H1 (cell line): ENCODE measurements at regions not wholly inside any gene's neighbourhood (a gene's known extent, or its start where the extent isn't known, plus 50 kb on each side); places are given as distances from the start of the nearest gene placed in this dataset.

Experiments
- CTCF ChIA-PET: fragments of 300-600 bp; sonication (Branson Sonifier 250); formaldehyde crosslinking; loops from one replicate; lab custom pipeline; 2021; ENCODE audit not compliant: partially characterized antibody; lab: Charles Lee
- POLR2A ChIA-PET: fragments of 300-600 bp; sonication (Branson Sonifier 250); formaldehyde crosslinking; loops from one replicate; lab custom pipeline; 2021; ENCODE audit warnings: inconsistent platforms; ENCODE audit not compliant: partially characterized antibody; lab: Charles Lee
- DNase-seq, 2 experiments: peaks; one replicate each; pipeline versions ENCODE4 v3.0.0 to v3.0.0-alpha.2; 2010 to 2022; ENCODE audit warnings: low spot score in 2 of 2, low read depth in 1 of 2, mixed read lengths in 1 of 2
- FAIRE-seq: peaks from 2 replicates; lab custom pipeline; 2011; peaks lifted over from hg19 to GRCh38; lab: Jason Lieb, UNC
- H2AFZ ChIP-seq: 2 replicates; pipeline ENCODE4 v1.8.1; 2012; ENCODE audit warnings: low read length, inconsistent platforms
- H2AK5ac ChIP-seq: 2 replicates; pipeline ENCODE4 v1.6.1; 2013; ENCODE audit warnings: low read depth, low read length
- H2BK120ac ChIP-seq: replicated peaks from 2 replicates; pipeline ENCODE3; 2013; ENCODE audit warnings: low read depth, low read length, inconsistent platforms
- H2BK12ac ChIP-seq: 2 replicates; pipeline ENCODE4 v1.6.1; 2013; ENCODE audit warnings: low read depth, low read length
- H2BK15ac ChIP-seq: 2 replicates; pipeline ENCODE4 v1.6.1; 2013; ENCODE audit warnings: low read length
- H2BK20ac ChIP-seq: 2 replicates; pipeline ENCODE4 v1.6.1; 2013; ENCODE audit warnings: low read length
- H2BK5ac ChIP-seq: 2 replicates; pipeline ENCODE4 v1.6.1; 2013; ENCODE audit warnings: low read depth, low read length
- H3K14ac ChIP-seq: 2 replicates; pipeline ENCODE4 v1.6.1; 2013; ENCODE audit warnings: inconsistent platforms; ENCODE audit not compliant: insufficient read length
- H3K18ac ChIP-seq: 2 replicates; pipeline ENCODE4 v1.6.1; 2013; ENCODE audit warnings: low read length; ENCODE audit errors: extremely low read depth
- H3K23ac ChIP-seq: 2 replicates; pipeline ENCODE4 v1.6.1; 2013; ENCODE audit warnings: inconsistent platforms; ENCODE audit not compliant: insufficient read length
- H3K23me2 ChIP-seq: 2 replicates; pipeline ENCODE4 v1.6.1; 2013; ENCODE audit warnings: low read depth, low read length
- H3K27ac ChIP-seq: 2 replicates; pipeline ENCODE4 v1.6.1; 2011; ENCODE audit warnings: low read depth, low read length, inconsistent platforms
- H3K27me3 ChIP-seq, 4 experiments: replicated peaks in 1 of 4; 1 replicate in 1 of 4; 2 replicates in 3 of 4; pipeline versions ENCODE4 v1.6.1 to v1.8.1; 2011 to 2013; ENCODE audit warnings: low read length in 3 of 4, mild to moderate bottlenecking in 3 of 4, inconsistent platforms in 2 of 4, mixed read lengths in 2 of 4, moderate library complexity in 1 of 4; ENCODE audit not compliant: control insufficient read depth in 3 of 4, insufficient read depth in 3 of 4; ENCODE audit errors: extremely low read depth in 1 of 4
- H3K36me3 ChIP-seq, 4 experiments: 2 replicates each; pipeline versions ENCODE4 v1.6.1 to v1.8.1; 2011 to 2013; ENCODE audit warnings: mild to moderate bottlenecking in 4 of 4, low read length in 3 of 4, moderate library complexity in 2 of 4, control low read depth in 1 of 4, inconsistent platforms in 1 of 4; ENCODE audit not compliant: insufficient read depth in 4 of 4, control insufficient read depth in 2 of 4
- H3K4ac ChIP-seq: replicated peaks from 2 replicates; pipeline ENCODE3; 2013; ENCODE audit warnings: low read length, low read depth, mixed read lengths, inconsistent platforms; ENCODE audit not compliant: insufficient read length
- H3K4me1 ChIP-seq, 4 experiments: replicated peaks in 1 of 4; 1 replicate in 1 of 4; 2 replicates in 3 of 4; pipeline versions ENCODE4 v1.6.1 to v1.8.1; 2011 to 2013; ENCODE audit warnings: low read length in 3 of 4, inconsistent platforms in 2 of 4, mixed read lengths in 1 of 4; ENCODE audit not compliant: insufficient read depth in 4 of 4, control insufficient read depth in 3 of 4
- H3K4me2 ChIP-seq, 2 experiments: 2 replicates each; pipeline versions ENCODE4 v1.6.1 to v1.8.1; 2011 to 2013; ENCODE audit warnings: low read depth in 2 of 2, low read length in 2 of 2, control low read depth in 1 of 2, inconsistent platforms in 1 of 2, mild to moderate bottlenecking in 1 of 2; ENCODE audit not compliant: insufficient read depth in 1 of 2
- H3K4me3 ChIP-seq, 4 experiments: fragments of 200-600, 300-600 bp in 1 of 4; sonication (generic), shearing (Covaris generic), sonication (Bioruptor Twin) in 1 of 4; 2 replicates each; pipeline versions ENCODE4 v1.5.1 to v1.8.1; 2011 to 2016; ENCODE audit warnings: low read length in 4 of 4, low read depth in 3 of 4, control low read depth in 2 of 4, inconsistent platforms in 2 of 4, mild to moderate bottlenecking in 2 of 4, mixed read lengths in 1 of 4, moderate library complexity in 1 of 4; ENCODE audit not compliant: insufficient read depth in 2 of 4; ENCODE audit errors: extremely low read depth in 1 of 4
- H3K56ac ChIP-seq: replicated peaks from 2 replicates; pipeline ENCODE3; 2013; ENCODE audit warnings: low read depth, mild to moderate bottlenecking, mixed read lengths, low read length, inconsistent platforms; ENCODE audit not compliant: insufficient read length
- H3K79me1 ChIP-seq: 2 replicates; pipeline ENCODE4 v1.6.1; 2013; ENCODE audit warnings: low read depth, low read length, control low read depth
- H3K79me2 ChIP-seq, 2 experiments: 2 replicates each; pipeline versions ENCODE4 v1.6.1 to v1.8.1; 2012 to 2013; ENCODE audit warnings: low read length in 2 of 2, mild to moderate bottlenecking in 2 of 2, inconsistent platforms in 1 of 2; ENCODE audit not compliant: insufficient read depth in 2 of 2, control insufficient read depth in 1 of 2
- H3K9ac ChIP-seq, 4 experiments: replicated peaks in 1 of 4; 1 replicate in 1 of 4; 2 replicates in 3 of 4; pipeline versions ENCODE4 v1.6.1 to v1.8.1; 2011 to 2013; ENCODE audit warnings: low read depth in 3 of 4, low read length in 3 of 4, control low read depth in 2 of 4, mild to moderate bottlenecking in 2 of 4, moderate library complexity in 2 of 4, inconsistent platforms in 1 of 4; ENCODE audit errors: extremely low read depth in 1 of 4
- H3K9me3 ChIP-seq, 2 experiments: 2 replicates each; pipeline versions ENCODE4 v1.6.1 to v1.8.1; 2012 to 2013; ENCODE audit warnings: mild to moderate bottlenecking in 2 of 2, moderate library complexity in 2 of 2, control low read depth in 1 of 2, inconsistent platforms in 1 of 2, low read depth in 1 of 2, low read length in 1 of 2, mixed read lengths in 1 of 2; ENCODE audit not compliant: insufficient read depth in 2 of 2
- H4K20me1 ChIP-seq, 2 experiments: replicated peaks in 1 of 2; 2 replicates each; pipeline versions ENCODE3 to v1.8.1; 2011 to 2013; ENCODE audit warnings: inconsistent platforms in 2 of 2, low read length in 2 of 2, mild to moderate bottlenecking in 1 of 2; ENCODE audit not compliant: insufficient read depth in 2 of 2, control insufficient read depth in 1 of 2
- H4K5ac ChIP-seq: 2 replicates; pipeline ENCODE4 v1.6.1; 2013; ENCODE audit warnings: low read length, low read depth, mixed read lengths, inconsistent platforms; ENCODE audit not compliant: insufficient read length
- H4K8ac ChIP-seq: 2 replicates; pipeline ENCODE4 v1.8.0; 2013; ENCODE audit warnings: mild to moderate bottlenecking, moderate library complexity, low read length, inconsistent platforms; ENCODE audit not compliant: insufficient read depth; ENCODE audit errors: extremely low read depth
- H4K91ac ChIP-seq: replicated peaks from 2 replicates; pipeline ENCODE3; 2013; ENCODE audit warnings: low read length, mixed read lengths, inconsistent platforms; ENCODE audit not compliant: insufficient read length
- CBX8 ChIP-seq: fragments of 300-800, 300-1000 bp; sonication (generic); IDR thresholded peaks from 2 replicates; pipeline ENCODE4 v1.7.1; 2016; ENCODE audit warnings: low read depth, low read length, borderline replicate concordance
- CHD2 ChIP-seq: IDR thresholded peaks from 2 replicates; pipeline ENCODE4 v1.6.1; 2012; ENCODE audit warnings: low read length, improper control_type of control experiment
- CTBP2 ChIP-seq: IDR thresholded peaks from 2 replicates; pipeline ENCODE4 v1.7.0; 2011; ENCODE audit warnings: borderline replicate concordance, mild to moderate bottlenecking, moderate library complexity, mixed read lengths, low read length; ENCODE audit not compliant: insufficient read depth, insufficient read length
- EZH2 ChIP-seq: fragments of 200-600 bp; sonication (generic); IDR thresholded peaks from 2 replicates; pipeline ENCODE4 v1.7.1; 2012; ENCODE audit warnings: low read depth, mild to moderate bottlenecking, moderate library complexity, low read length, inconsistent platforms; ENCODE audit not compliant: severe bottlenecking
- HDAC2 ChIP-seq, 2 experiments: fragments of 300-600 bp in 1 of 2; sonication (generic) in 1 of 2; IDR thresholded peaks; 2 replicates each; pipeline ENCODE4 v1.6.1; 2011 to 2012; ENCODE audit warnings: low read depth in 2 of 2, low read length in 2 of 2, mild to moderate bottlenecking in 2 of 2, moderate library complexity in 2 of 2, borderline replicate concordance in 1 of 2, inconsistent platforms in 1 of 2
- JUND ChIP-seq: IDR thresholded peaks from 2 replicates; pipeline ENCODE4 v1.6.1; 2011; ENCODE audit warnings: mild to moderate bottlenecking, improper control_type of control experiment, low read length
- KDM5A ChIP-seq: fragments of 200-600 bp; IDR thresholded peaks from 2 replicates; pipeline ENCODE4 v1.7.1; 2012; ENCODE audit warnings: mild to moderate bottlenecking, low read length, inconsistent platforms, mixed read lengths
- SIN3A ChIP-seq, 2 experiments: IDR thresholded peaks in 1 of 2; conservative IDR thresholded peaks in 1 of 2; 2 replicates each; pipeline ENCODE4 v1.6.1; 2011 to 2012; ENCODE audit warnings: low read length in 2 of 2, improper control_type of control experiment in 1 of 2, low read depth in 1 of 2, mild to moderate bottlenecking in 1 of 2
- SUZ12 ChIP-seq: fragments of 200-600 bp; sonication (generic); IDR thresholded peaks from 2 replicates; pipeline ENCODE4 v1.6.1; 2012; ENCODE audit warnings: mild to moderate bottlenecking, inconsistent platforms, low read length, moderate library complexity, mixed read lengths
- TAF7 ChIP-seq: optimal IDR thresholded peaks from 2 replicates; pipeline ENCODE3; 2011; ENCODE audit warnings: low read depth, mild to moderate bottlenecking, inconsistent platforms, low read length, moderate library complexity, borderline replicate concordance
- TBP ChIP-seq: IDR thresholded peaks from 2 replicates; pipeline ENCODE4 v1.6.1; 2011; ENCODE audit warnings: low read depth, low read length, improper control_type of control experiment
- USF2 ChIP-seq: IDR thresholded peaks from 2 replicates; pipeline ENCODE4 v1.6.1; 2011; ENCODE audit warnings: low read length, improper control_type of control experiment
- WGBS, 2 experiments: shearing (Covaris generic) in 1 of 2; methylation state at CpG; one replicate each; pipeline versions ENCODE4 v1.1.6 to v1.1.7; 2013 to 2015; ENCODE audit warnings: low lambda C conversion rate in 2 of 2, mixed read lengths in 2 of 2, inconsistent platforms in 1 of 2, low coverage in 1 of 2, missing lambda C conversion rate in 1 of 2; ENCODE audit not compliant: insufficient replicate concordance in 2 of 2, insufficient coverage in 1 of 2, insufficient read length in 1 of 2; ENCODE audit errors: extremely low coverage in 1 of 2, missing lambda C conversion rate in 1 of 2; 5-methylcytosine and 5-hydroxymethylcytosine counted together

- DNase-seq (no peak), FAIRE-seq (no peak)
- Histone ChIP-seq H3K14ac (no peak overlapping the region), H3K79me2 (no peaks in the 10 kb centered on the region), H3K4me3 (no peak overlapping the region), H3K27me3 (no peaks in the 10 kb centered on the region), H2AK5ac (no peak overlapping the region), H2BK15ac (no peak overlapping the region), H3K56ac (no peak overlapping the region), H3K9ac (no peak overlapping the region), H4K5ac (no peak overlapping the region), H2AFZ (no peak overlapping the region), H4K20me1 (no peaks in the 10 kb centered on the region), H3K27ac (no peak overlapping the region), H2BK120ac (no peak overlapping the region), H3K4me2 (no peak overlapping the region), H4K8ac (no peak overlapping the region), H2BK12ac (no peak overlapping the region), H2BK5ac (no peak overlapping the region), H3K79me1 (no peaks in the 10 kb centered on the region), H2BK20ac (no peak overlapping the region), H3K4ac (no peak overlapping the region), H4K91ac (no peak overlapping the region), H3K18ac (no peak overlapping the region), H3K23ac (no peak overlapping the region), H3K4me1 (no peaks in the 10 kb centered on the region), H3K36me3 (no peaks in the 10 kb centered on the region), H3K9me3 (no peaks in the 10 kb centered on the region), H3K23me2 (no peaks in the 10 kb centered on the region)
- CTCF ChIA-PET: interaction anchor here (0.9 kb wide), 1 partner anchor 702 kb away, joined by 3 read pairs; no protein-coding TSS in a partner anchor
- WGBS, 2 experiments: 84% methylated on average over 3 of the region's 3 CpGs; no CpG with 5 or more reads in 1 of the 2 experiments
- POLR2A ChIA-PET: no interaction called here
- TF ChIP-seq USF2 (no peak), HDAC2 (IDR thresholded peaks at IDR 0.05; ENCODE audit: borderline replicate concordance in 1 of 2, low read depth in 2 of 2, low read length in 2 of 2) (no peak), TAF7 (no peak), EZH2 (no peak), CBX8 (no peak), JUND (no peak), SUZ12 (no peak), TBP (no peak), SIN3A (conservative IDR thresholded peaks at IDR 0.05 in 1 of 2, IDR thresholded peaks at IDR 0.05 in 1 of 2; ENCODE audit: low read depth in 1 of 2, low read length in 2 of 2) (no peak), CHD2 (no peak), CTBP2 (no peak), KDM5A (no peak)
Observed at GRCh38 chr12:78622529-78623195, 241.9 kb upstream of the SYT1 start.
